GM12878 (cell line): ENCODE measurements at regions not wholly inside any gene's neighbourhood (a gene's known extent, or its start where the extent isn't known, plus 50 kb on each side); places are given as distances from the start of the nearest gene placed in this dataset.

Experiments used
- ATAC-seq: fragments of 200-7000 bp; cut with Tn5 transposase; 3 replicates; pipeline ENCODE4 v1.9.1; 2020; ENCODE audit warnings: mild to moderate bottlenecking, moderate library complexity
- BruUV-seq: library from RNA; stranded (reverse); fragments of 400-500 nt; replicated peaks from 2 replicates; lab custom pipeline; 2021; lab: Mats Ljungman, UMichigan
- CTCF ChIA-PET: fragments of 300-600 bp; sonication (Branson Sonifier 250); formaldehyde crosslinking; extraction: SDS; loops from one replicate; lab custom pipeline; 2021; ENCODE audit warnings: inconsistent platforms; lab: Yijun Ruan, JAX
- POLR2A ChIA-PET: fragments of 350-600 bp; formaldehyde crosslinking; extraction: SDS; loops from one replicate; lab custom pipeline; 2021; ENCODE audit warnings: inconsistent platforms; lab: Charles Lee
- RAD21 ChIA-PET: fragments of 300-600 bp; sonication (Branson Sonifier 250); formaldehyde crosslinking; loops from one replicate; lab custom pipeline; 2023; ENCODE audit warnings: antibody characterized with exemption; ENCODE audit not compliant: unreplicated experiment; lab: Charles Lee
- SMC1A ChIA-PET: fragments of 300-600 bp; sonication (Branson Sonifier 250); formaldehyde crosslinking; loops from one replicate; lab custom pipeline; 2023; ENCODE audit not compliant: unreplicated experiment, uncharacterized antibody; lab: Charles Lee
- DNase-seq: peaks from one replicate; pipeline ENCODE4 v3.0.0-alpha.2; 2011; ENCODE audit warnings: low read depth, low spot score
- FAIRE-seq: peaks from 3 replicates; lab custom pipeline; 2011; peaks lifted over from hg19 to GRCh38; lab: Jason Lieb, UNC
- H2AFZ ChIP-seq: 2 replicates; pipeline ENCODE4 v1.6.0; 2011; ENCODE audit warnings: low read depth, low read length, control low read depth; ENCODE audit not compliant: control insufficient read depth
- H3K27ac ChIP-seq: 2 replicates; pipeline ENCODE4 v1.5.1; 2011; ENCODE audit warnings: control low read depth; ENCODE audit not compliant: control insufficient read depth, insufficient read depth
- H3K27me3 ChIP-seq, 2 experiments: replicated peaks in 1 of 2; 2 replicates each; pipeline versions ENCODE4 v1.6.0 to v1.6.1; 2011; ENCODE audit warnings: low read length in 1 of 2; ENCODE audit not compliant: control insufficient read depth in 2 of 2, insufficient read depth in 2 of 2
- H3K36me3 ChIP-seq, 2 experiments: 2 replicates each; pipeline ENCODE4 v1.5.1; 2011; ENCODE audit warnings: low read length in 1 of 2; ENCODE audit not compliant: control insufficient read depth in 2 of 2, insufficient read depth in 2 of 2
- H3K4me1 ChIP-seq: 2 replicates; pipeline ENCODE4 v1.6.1; 2011; ENCODE audit warnings: mild to moderate bottlenecking, low read length, moderate library complexity, mixed read lengths; ENCODE audit not compliant: control insufficient read depth, insufficient read depth
- H3K4me2 ChIP-seq: 2 replicates; pipeline ENCODE4 v1.6.0; 2011; ENCODE audit warnings: control low read depth; ENCODE audit not compliant: control insufficient read depth, insufficient read depth
- H3K4me3 ChIP-seq: fragments of 200-600 bp; sonication (generic); 2 replicates; pipeline ENCODE4 v1.5.1; 2016
- H3K79me2 ChIP-seq: 2 replicates; pipeline ENCODE4 v1.6.0; 2011; ENCODE audit warnings: low read length; ENCODE audit not compliant: control insufficient read depth, insufficient read depth
- H3K9ac ChIP-seq: 2 replicates; pipeline ENCODE4 v1.8.0; 2011; ENCODE audit warnings: low read length, control low read depth, mixed read lengths; ENCODE audit not compliant: control insufficient read depth, insufficient read depth
- H3K9me3 ChIP-seq: replicated peaks from 3 replicates; pipeline ENCODE4 v1.5.1; 2011; ENCODE audit warnings: mild to moderate bottlenecking, low read length; ENCODE audit not compliant: control insufficient read depth, insufficient read depth
- H4K20me1 ChIP-seq: 2 replicates; pipeline ENCODE4 v1.6.0; 2011; ENCODE audit not compliant: control insufficient read depth, insufficient read depth
- BCL11A ChIP-seq: IDR thresholded peaks from 2 replicates; pipeline ENCODE4 v1.6.1; 2011; ENCODE audit warnings: low read depth, low read length
- CBX3 ChIP-seq: fragments of 200-600 bp; sonication (generic); IDR thresholded peaks from 2 replicates; pipeline ENCODE4 v1.6.1; 2016; ENCODE audit warnings: low read depth, borderline replicate concordance
- CBX5 ChIP-seq: sonication (generic); IDR thresholded peaks from 2 replicates; pipeline ENCODE4 v1.6.1; 2016; ENCODE audit warnings: low read depth, moderate library complexity, mild to moderate bottlenecking, inconsistent platforms
- CHD2 ChIP-seq: IDR thresholded peaks from 2 replicates; pipeline ENCODE4 v1.6.1; 2011; ENCODE audit warnings: low read depth, low read length, improper control_type of control experiment, borderline replicate concordance
- CREM ChIP-seq: IDR thresholded peaks from 2 replicates; pipeline ENCODE4 v1.6.1; 2014; ENCODE audit warnings: antibody characterized with exemption, low read depth
- EGR1 ChIP-seq, 2 experiments: IDR thresholded peaks; 1 replicate in 1 of 2; 2 replicates in 1 of 2; pipeline ENCODE4 v1.6.1; 2011 to 2012; ENCODE audit warnings: low read depth in 2 of 2, low read length in 2 of 2, borderline replicate concordance in 1 of 2, mild to moderate bottlenecking in 1 of 2, moderate library complexity in 1 of 2
- GABPA ChIP-seq: IDR thresholded peaks from 2 replicates; pipeline ENCODE4 v1.6.1; 2014; ENCODE audit warnings: antibody characterized with exemption, low read depth, mild to moderate bottlenecking, inconsistent platforms
- KLF5 ChIP-seq: fragments of 450-650 bp; IDR thresholded peaks from 2 replicates; pipeline ENCODE4 v1.6.1; 2014; ENCODE audit warnings: mild to moderate bottlenecking; ENCODE audit not compliant: partially characterized antibody
- NR2C2 ChIP-seq: IDR thresholded peaks from 2 replicates; pipeline ENCODE4 v1.6.1; 2011; ENCODE audit warnings: borderline replicate concordance, low read depth; ENCODE audit not compliant: control insufficient read depth, insufficient read length
- PAX5 ChIP-seq: IDR thresholded peaks from 2 replicates; pipeline ENCODE4 v1.6.1; 2011; ENCODE audit warnings: low read depth, low read length, borderline replicate concordance
- RAD21 ChIP-seq: IDR thresholded peaks from 2 replicates; pipeline ENCODE4 v1.6.1; 2011; ENCODE audit warnings: mild to moderate bottlenecking, low read depth, low read length, moderate library complexity; ENCODE audit not compliant: insufficient read depth
- STAT1 ChIP-seq: fragments of 450-650 bp; conservative IDR thresholded peaks from 2 replicates; pipeline ENCODE4 v1.6.1; 2014; ENCODE audit warnings: antibody characterized with exemption, mild to moderate bottlenecking
- STAT3 ChIP-seq: IDR thresholded peaks from 2 replicates; pipeline ENCODE4 v1.6.1; 2011; ENCODE audit warnings: low read depth, low read length, improper control_type of control experiment
- TAF1 ChIP-seq: IDR thresholded peaks from 2 replicates; pipeline ENCODE4 v1.6.1; 2011; ENCODE audit warnings: mild to moderate bottlenecking, low read depth, low read length, borderline replicate concordance
- USF1 ChIP-seq: IDR thresholded peaks from 2 replicates; pipeline ENCODE4 v1.6.1; 2011; ENCODE audit warnings: borderline replicate concordance, low read depth, mild to moderate bottlenecking, moderate library complexity, mixed read lengths, low read length; ENCODE audit not compliant: insufficient read depth; ENCODE audit errors: extremely low read length
- YBX1 ChIP-seq: fragments of 450-650 bp; IDR thresholded peaks from 2 replicates; pipeline ENCODE4 v1.6.1; 2016; ENCODE audit warnings: antibody characterized with exemption
- ZBED1 ChIP-seq: IDR thresholded peaks from 2 replicates; pipeline ENCODE4 v1.6.1; 2016; ENCODE audit warnings: borderline replicate concordance
- WGBS: methylation state at CpG from one replicate; pipeline ENCODE4 v1.1.6; 2016; ENCODE audit warnings: low lambda C conversion rate; ENCODE audit not compliant: insufficient replicate concordance, insufficient coverage; ENCODE audit errors: missing lambda C conversion rate; 5-methylcytosine and 5-hydroxymethylcytosine counted together
- in situ Hi-C: fragments of 300-500 bp; cut with MboI; formaldehyde crosslinking; loops from 9 replicates; pipeline ENCODE4 v1.14.3; 2018; ENCODE audit warnings: mixed read lengths
- intact Hi-C: fragments of 100-400 bp; cut with micrococcal nuclease; formaldehyde crosslinking; loops from one replicate; pipeline ENCODE4 v1.14.2; 2022; ENCODE audit not compliant: unreplicated experiment

- no peaks in the 10 kb centered on the region for H3K79me2 ChIP-seq
- TF ChIP-seq CREM: no peak
- no peak for TF ChIP-seq GABPA
- TF ChIP-seq YBX1: no peak
- no peak for TF ChIP-seq NR2C2
- no peak for TF ChIP-seq CBX5
- no peak for TF ChIP-seq ZBED1
- no peak for TF ChIP-seq CHD2
- TF ChIP-seq STAT3: no peak
- no peak for TF ChIP-seq TAF1
- no peak for TF ChIP-seq EGR1 (IDR thresholded peaks at IDR 0.05; ENCODE audit: borderline replicate concordance in 1 of 2, low read depth in 2 of 2, low read length in 2 of 2)
- no peak for TF ChIP-seq CBX3
- TF ChIP-seq RAD21: no peak
- TF ChIP-seq KLF5: no peak
- TF ChIP-seq STAT1: no peak
- no peak for TF ChIP-seq BCL11A
- no peak for TF ChIP-seq USF1
- TF ChIP-seq PAX5: no peak
- no peak overlapping the region for H2AFZ ChIP-seq
- no peak for ATAC-seq
- intact Hi-C loops: no loop called here
- DNase-seq: no peak
- ChIA-PET RAD21 (no interaction called here), POLR2A (no interaction called here), CTCF (no interaction called here), SMC1A (no interaction called here)
- no peak overlapping the region for H3K27ac ChIP-seq
- H4K20me1 ChIP-seq: no peaks in the 10 kb centered on the region
- no peaks in the 10 kb centered on the region for H3K27me3 ChIP-seq
- BruUV-seq: no TSS peak
- H3K36me3 ChIP-seq: no peaks in the 10 kb centered on the region
- peak; percentile 44 for FAIRE-seq
- 88% methylated on average over 2 of the region's 2 CpGs for WGBS
- no peak overlapping the region for H3K4me3 ChIP-seq
- no peak overlapping the region for H3K4me2 ChIP-seq
- no peak overlapping the region for H3K9ac ChIP-seq
- H3K4me1 ChIP-seq: no peaks in the 10 kb centered on the region
- no peaks in the 10 kb centered on the region for H3K9me3 ChIP-seq
- in situ Hi-C loops: no loop called here
Measured at GRCh38 chr3:1469248-1469647, 376.4 kb downstream of the CNTN6 start.
